Non-pigmented ciliary epithelial cell (primary cell): ENCODE measurements at regions not wholly inside any gene's neighbourhood (a gene's known extent, or its start where the extent isn't known, plus 50 kb on each side); places are given as distances from the start of the nearest gene placed in this dataset.
A peak's percentile ranks its signal among the peaks of the same experiment; 100 is the strongest.
"Not testable (repeated sequence)": the region's sequence is repeated elsewhere in the genome, so short reads cannot be mapped to it uniquely, and the experiment has no call there.

Experiments used
- DNase-seq: peaks from one replicate; pipeline ENCODE4 v3.0.0-alpha.2; 2010; ENCODE audit warnings: low read depth

DNA sequence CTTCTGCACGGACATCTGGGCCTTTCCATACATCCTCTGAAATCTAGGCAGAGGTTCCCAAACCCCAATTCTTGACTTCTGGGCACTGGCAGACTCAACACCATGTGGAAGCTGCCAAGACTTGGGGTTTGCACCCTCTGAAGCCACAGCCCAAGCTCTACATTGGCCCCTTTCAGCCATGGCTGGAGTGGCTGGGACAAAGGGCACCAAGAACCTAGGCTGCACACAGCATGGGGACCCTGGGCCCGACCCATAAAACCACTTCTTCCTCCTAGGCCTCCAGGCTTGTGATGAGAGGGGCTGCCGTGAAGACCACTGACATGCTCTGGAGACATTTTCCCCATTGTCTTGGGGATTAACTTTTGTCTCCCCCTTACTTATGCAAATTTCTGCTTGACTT lies 158.0 kb downstream of the GNAI1 start:
- DNase-seq = not testable (repeated sequence)

DNA sequence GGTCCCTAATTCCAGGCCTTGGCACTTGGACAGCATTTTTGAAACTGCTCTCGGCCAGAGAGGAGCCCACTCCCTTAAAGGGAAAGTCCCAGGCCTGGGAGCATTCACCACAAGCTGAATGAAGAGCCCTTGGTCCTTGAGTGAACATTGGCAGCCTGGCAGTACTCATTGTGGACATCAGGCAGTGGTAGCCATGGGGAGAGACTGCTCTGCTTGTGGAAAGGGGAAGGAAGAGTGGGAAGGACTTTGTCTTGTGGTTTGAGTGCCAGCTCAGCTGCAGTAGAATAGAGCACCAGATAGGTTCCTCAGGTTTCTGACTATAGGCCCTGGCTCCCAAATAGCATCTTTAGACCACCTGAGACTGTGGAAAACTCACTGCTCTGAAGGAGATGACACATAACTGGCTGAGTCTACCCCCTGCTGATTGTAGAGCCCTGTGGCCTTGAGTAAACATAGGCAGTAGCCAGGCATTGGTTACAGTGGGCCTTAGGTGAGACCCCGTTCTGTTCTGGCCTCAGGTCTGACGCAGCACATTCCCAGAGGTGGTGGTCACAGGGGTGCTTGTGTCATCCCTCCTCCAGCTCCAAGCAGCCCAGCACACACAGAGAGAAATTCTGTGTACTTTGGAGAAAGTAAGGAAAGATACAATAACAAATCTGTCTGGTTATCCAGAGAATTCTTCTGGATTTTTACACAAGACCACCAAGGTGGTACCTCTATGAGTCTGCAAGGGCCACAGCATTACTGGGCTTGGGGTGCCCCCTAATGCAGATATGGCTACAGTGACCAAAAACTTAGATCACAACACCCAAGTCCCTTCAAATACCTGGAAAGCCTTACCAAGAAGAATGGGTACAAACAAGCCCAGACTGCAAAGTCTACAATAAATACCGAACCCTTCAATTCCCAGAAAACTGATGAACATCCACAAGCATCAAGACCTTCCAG lies 153.8 kb downstream of the GNAI1 start:
- peak; percentile 93 for DNase-seq

DNA sequence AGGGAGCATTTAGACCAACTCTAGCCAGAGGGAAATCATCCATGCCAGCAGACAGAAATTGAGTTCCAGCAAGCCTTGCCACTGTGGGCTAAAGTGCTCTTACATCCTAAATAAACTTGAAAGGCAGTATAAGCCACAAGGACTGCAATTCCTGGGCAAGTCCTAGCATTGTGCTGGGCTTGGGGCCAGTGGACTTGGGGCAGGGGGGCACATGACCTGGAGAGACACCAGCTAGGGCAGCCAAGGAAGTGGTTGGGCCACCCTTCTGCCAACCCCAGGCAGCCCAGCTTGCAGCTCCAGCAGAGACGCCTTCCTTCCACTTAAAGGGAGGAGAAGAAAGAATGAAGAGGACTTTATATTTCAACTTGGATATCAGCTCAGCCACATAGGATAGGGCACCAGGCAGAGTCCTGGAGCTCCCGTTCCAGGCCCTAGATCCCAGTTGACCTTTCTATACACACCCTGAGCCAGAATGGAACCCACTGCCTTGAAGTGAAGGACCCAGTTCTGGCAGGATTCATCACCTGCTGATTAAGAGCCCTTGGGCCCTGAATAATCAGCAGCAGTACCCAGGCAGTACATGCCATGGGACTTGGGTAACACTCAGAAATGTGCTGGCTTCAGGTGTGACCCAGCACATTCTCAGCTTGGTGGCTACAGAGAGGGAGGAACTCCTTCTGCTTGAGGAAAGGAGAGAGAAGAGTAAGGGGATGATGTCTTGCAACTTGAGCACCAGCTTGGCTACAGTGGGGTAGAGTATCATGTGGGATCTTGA lies 153.0 kb downstream of the GNAI1 start:
- no peak for DNase-seq

DNA sequence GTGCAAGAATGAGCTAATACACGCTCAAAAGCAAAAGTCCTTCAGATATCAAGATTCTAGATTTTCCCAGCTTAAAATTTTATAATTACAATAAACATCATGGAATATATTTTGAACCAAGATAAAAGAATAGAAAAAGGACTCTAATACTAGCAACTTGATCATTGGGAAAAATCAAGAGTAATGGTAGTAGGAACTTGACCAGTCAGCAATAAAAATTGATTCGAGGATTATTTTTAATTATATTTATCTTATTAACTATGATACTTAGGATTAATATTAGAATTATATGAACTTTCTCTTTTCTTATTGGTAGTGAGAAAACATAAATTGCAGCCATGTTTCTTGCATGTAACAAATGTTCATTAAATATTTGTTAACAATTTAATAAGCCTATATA lies 152.0 kb downstream of the GNAI1 start:
- DNase-seq = no peak

DNA sequence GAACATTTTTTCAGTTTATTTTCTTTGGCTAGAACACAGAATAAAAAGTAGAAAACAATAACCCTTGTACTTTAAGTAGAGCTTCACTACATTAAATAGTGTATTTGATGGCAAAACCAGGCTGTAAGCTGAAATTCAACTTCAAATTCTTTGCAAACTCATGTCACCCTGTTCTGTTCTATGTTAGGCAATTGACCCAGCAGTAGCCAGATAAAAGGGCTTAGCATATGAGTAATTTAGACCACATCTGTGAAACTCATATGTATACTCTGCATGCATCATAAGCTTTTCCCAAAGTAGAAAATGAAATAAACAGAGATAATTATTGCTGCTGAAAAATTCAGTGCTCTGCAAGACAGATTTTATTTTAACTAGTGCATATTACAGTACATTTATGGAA lies 150.2 kb downstream of the GNAI1 start:
- DNase-seq = peak; percentile 86

DNA sequence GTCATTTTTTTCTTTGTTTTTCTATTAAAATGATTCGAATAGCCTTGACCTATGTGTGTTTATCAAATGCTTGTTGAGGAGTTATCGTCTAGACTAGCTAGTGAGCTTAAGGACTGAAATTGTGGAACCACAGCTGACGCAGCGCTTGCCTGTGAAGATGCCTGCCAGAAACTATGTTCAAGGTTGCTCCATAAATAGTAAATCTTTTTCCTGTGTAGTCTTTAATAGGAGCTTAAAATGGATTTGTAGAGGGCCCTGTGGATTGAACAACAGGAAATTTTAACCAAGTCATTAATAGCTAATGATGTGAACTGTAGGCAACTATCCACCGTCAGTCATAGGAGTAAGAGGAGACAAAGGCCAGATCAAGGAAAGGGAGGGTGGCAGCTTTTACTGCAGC lies 145.1 kb downstream of the GNAI1 start:
- no peak for DNase-seq

DNA sequence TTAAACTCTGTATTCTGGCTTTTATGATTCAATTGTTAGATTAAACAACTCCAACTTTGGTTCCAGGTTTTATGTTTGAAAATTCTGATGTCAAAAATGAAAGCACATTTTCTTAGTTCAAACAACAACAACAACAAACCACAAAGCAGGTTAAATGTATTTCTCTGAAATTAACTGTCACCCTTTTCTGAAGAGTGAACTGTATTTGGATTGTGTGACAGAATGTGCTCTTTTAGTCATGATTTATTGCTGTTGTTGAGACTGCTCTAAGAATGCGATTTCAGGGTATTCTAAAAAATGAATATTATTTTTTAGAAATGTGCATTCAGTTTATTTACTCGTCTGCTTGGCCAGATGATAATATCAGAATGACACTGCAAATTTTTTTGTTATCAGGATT lies 144.1 kb downstream of the GNAI1 start:
- DNase-seq = no peak

DNA sequence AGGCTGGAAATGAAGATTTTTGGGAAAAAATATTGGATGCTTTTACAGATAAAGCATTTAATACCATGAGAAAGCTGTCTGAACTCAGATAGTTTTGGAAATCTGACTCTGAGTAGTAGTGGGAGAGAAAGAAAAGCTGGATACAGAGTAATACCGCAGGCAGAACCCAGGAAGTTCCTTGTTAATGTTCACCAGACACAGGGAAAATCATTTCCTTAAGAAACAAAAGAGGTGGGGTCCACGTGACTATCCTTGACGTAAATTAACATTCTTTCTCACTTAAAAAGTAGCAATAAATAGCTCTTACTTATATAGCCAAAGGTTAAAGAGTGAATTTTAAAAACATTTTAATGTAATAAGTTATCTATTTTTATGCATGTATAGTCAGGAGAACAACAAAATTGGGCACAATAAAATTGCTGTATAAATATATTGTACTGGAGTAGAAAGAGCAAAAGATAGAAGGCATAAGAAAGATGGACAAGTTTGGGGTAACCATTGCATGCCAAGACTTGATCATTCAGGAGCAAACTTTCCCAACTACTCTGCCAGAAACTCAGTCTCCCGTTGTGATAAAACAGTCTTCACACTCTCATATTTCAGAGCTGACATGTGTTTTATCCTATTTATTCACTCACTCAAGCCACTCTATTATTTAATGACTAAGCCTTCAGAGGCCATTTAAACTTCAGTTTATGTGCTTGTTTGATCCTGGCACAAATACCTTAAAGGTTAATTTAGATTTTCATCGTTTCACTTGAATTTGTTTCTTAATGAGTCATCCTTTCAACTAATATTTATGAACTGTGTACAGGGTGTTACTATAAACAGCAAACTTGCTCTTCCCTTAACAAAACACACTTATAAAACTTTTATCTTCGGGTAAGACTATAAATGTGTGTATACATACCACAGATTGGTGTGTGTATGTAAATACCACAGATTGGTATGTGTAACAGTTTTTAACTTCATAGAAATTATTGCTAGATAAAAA lies 143.1 kb downstream of the GNAI1 start:
- DNase-seq = no peak
